ENCODE measurements at regions not wholly inside any gene's neighbourhood (a gene's known extent, or its start where the extent isn't known, plus 50 kb on each side); places are given as distances from the start of the nearest gene placed in this dataset.

DNA sequence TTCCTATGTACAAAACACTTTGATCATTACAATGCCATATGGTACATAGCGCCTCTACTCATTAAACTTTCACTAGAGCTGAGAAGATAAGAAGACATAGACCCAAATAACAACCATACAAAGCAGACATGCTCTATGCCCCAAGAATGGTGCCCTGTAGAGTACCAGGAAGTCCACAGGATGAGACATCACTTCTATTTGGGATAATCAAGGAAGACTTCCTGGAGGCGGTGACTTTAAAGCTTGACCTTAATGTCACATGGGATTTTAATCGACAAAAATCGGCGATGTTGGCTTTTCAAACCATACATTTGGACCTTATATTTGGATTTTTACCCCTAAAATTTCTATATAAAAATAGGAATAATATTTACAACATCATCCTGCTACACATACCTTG, 224.3 kb upstream of the MAP3K1 start:
- H3K4me3 ChIP-seq (ENCODE audit: control insufficient read depth in 2 of 3, extremely low read depth in 1 of 3, insufficient read depth in 2 of 3, low read depth in 1 of 3, low read length in 3 of 3) = no peak overlapping the region
- no peak overlapping the region for H2AFZ ChIP-seq (ENCODE audit: control insufficient read depth, low read length)
- H3K79me2 ChIP-seq (ENCODE audit: control insufficient read depth, insufficient read depth, low read length) = no peaks in the 10 kb centered on the region
- H3K36me3 ChIP-seq (ENCODE audit: control insufficient read depth in 2 of 2, extremely low read depth in 1 of 2, insufficient read depth in 2 of 2, low read length in 2 of 2) = no peaks in the 10 kb centered on the region
- DNase-seq (ENCODE audit: low read depth, low spot score) (no peak), FAIRE-seq (no peak)
- H4K20me1 ChIP-seq (ENCODE audit: control insufficient read depth, extremely low read depth, insufficient read depth, low read length) = no peaks in the 10 kb centered on the region
- H3K9ac ChIP-seq (ENCODE audit: control insufficient read depth, extremely low read depth, insufficient read depth, low read length) = no peak overlapping the region
- dilution Hi-C loops (cut with MboI; ENCODE audit: extremely low pct_ligation_motif_present, low sequenced_read_pairs) = no loop called here
- no peak overlapping the region for H3K4me2 ChIP-seq (ENCODE audit: control insufficient read depth, extremely low read depth, insufficient read depth, low read depth, low read length)
- no peak overlapping the region for H3K27ac ChIP-seq (ENCODE audit: control insufficient read depth, insufficient read depth, low read length)
- no peaks in the 10 kb centered on the region for H3K9me3 ChIP-seq (ENCODE audit: control insufficient read depth, low read depth, low read length)
- no peaks in the 10 kb centered on the region for H3K27me3 ChIP-seq (ENCODE audit: control insufficient read depth, extremely low read depth, insufficient read depth, low read length)
- H3K4me1 ChIP-seq (ENCODE audit: control insufficient read depth, extremely low read depth, insufficient read depth, low read length) = peaks cover 11% of the 10 kb centered on the region
- TF ChIP-seq, protein P1, sequence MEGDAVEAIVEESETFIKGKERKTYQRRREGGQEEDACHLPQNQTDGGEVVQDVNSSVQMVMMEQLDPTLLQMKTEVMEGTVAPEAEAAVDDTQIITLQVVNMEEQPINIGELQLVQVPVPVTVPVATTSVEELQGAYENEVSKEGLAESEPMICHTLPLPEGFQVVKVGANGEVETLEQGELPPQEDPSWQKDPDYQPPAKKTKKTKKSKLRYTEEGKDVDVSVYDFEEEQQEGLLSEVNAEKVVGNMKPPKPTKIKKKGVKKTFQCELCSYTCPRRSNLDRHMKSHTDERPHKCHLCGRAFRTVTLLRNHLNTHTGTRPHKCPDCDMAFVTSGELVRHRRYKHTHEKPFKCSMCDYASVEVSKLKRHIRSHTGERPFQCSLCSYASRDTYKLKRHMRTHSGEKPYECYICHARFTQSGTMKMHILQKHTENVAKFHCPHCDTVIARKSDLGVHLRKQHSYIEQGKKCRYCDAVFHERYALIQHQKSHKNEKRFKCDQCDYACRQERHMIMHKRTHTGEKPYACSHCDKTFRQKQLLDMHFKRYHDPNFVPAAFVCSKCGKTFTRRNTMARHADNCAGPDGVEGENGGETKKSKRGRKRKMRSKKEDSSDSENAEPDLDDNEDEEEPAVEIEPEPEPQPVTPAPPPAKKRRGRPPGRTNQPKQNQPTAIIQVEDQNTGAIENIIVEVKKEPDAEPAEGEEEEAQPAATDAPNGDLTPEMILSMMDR (optimal IDR thresholded peaks at IDR 0.05 in 1 of 3, IDR thresholded peaks at IDR 0.05 in 1 of 3, conservative IDR thresholded peaks at IDR 0.05 in 1 of 3; ENCODE audit: extremely low read depth in 1 of 3, insufficient read depth in 2 of 3, low read length in 3 of 3) = no peak
- TF ChIP-seq EZH2 (IDR thresholded peaks at IDR 0.05; ENCODE audit: low read length) = no peak
- no peaks in the 10 kb centered on the region for H3K9me1 ChIP-seq (ENCODE audit: control insufficient read depth, extremely low read depth, insufficient read depth, low read length)

DNA sequence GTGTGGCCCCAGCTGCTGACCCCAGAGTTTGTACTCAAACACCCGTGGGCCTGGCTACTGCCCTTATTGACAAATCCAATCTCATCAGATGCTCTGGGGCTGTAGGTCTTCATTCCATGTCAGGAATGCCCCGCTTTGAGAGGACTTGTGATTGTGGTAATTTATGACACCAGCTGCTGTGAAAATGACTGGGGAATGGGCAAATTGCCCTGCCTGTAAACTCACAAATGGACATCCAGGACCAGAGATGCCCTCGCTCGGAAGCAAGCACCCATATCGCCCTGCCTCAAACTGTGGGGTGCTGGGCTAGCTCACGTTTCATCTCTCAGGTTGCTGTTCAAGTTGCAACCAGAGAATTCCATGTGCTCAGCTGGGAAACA, 225.9 kb upstream of the MAP3K1 start:
- DNase-seq (ENCODE audit: low read depth, low spot score) (no peak), FAIRE-seq (no peak)
- Histone ChIP-seq H2AFZ (ENCODE audit: control insufficient read depth, low read length) (no peak overlapping the region), H3K4me1 (ENCODE audit: control insufficient read depth, extremely low read depth, insufficient read depth, low read length) (peaks cover 19% of the 10 kb centered on the region), H3K27me3 (ENCODE audit: control insufficient read depth, extremely low read depth, insufficient read depth, low read length) (no peaks in the 10 kb centered on the region), H3K4me3 (ENCODE audit: control insufficient read depth in 2 of 3, extremely low read depth in 1 of 3, insufficient read depth in 2 of 3, low read depth in 1 of 3, low read length in 3 of 3) (no peak overlapping the region), H3K9ac (ENCODE audit: control insufficient read depth, extremely low read depth, insufficient read depth, low read length) (no peak overlapping the region), H3K79me2 (ENCODE audit: control insufficient read depth, insufficient read depth, low read length) (no peaks in the 10 kb centered on the region), H4K20me1 (ENCODE audit: control insufficient read depth, extremely low read depth, insufficient read depth, low read length) (no peaks in the 10 kb centered on the region), H3K4me2 (ENCODE audit: control insufficient read depth, extremely low read depth, insufficient read depth, low read depth, low read length) (no peak overlapping the region), H3K36me3 (ENCODE audit: control insufficient read depth in 2 of 2, extremely low read depth in 1 of 2, insufficient read depth in 2 of 2, low read length in 2 of 2) (no peaks in the 10 kb centered on the region), H3K9me1 (ENCODE audit: control insufficient read depth, extremely low read depth, insufficient read depth, low read length) (no peaks in the 10 kb centered on the region), H3K9me3 (ENCODE audit: control insufficient read depth, low read depth, low read length) (no peaks in the 10 kb centered on the region), H3K27ac (ENCODE audit: control insufficient read depth, insufficient read depth, low read length) (no peak overlapping the region)
- dilution Hi-C loops (cut with MboI; ENCODE audit: extremely low pct_ligation_motif_present, low sequenced_read_pairs) = no loop called here
- TF ChIP-seq EZH2 (IDR thresholded peaks at IDR 0.05; ENCODE audit: low read length) = no peak
- TF ChIP-seq, protein P1 (optimal IDR thresholded peaks at IDR 0.05 in 1 of 3, IDR thresholded peaks at IDR 0.05 in 1 of 3, conservative IDR thresholded peaks at IDR 0.05 in 1 of 3; ENCODE audit: extremely low read depth in 1 of 3, insufficient read depth in 2 of 3, low read length in 3 of 3) = no peak
